ENCODE measurements at regions not wholly inside any gene's neighbourhood (a gene's known extent, or its start where the extent isn't known, plus 50 kb on each side); places are given as distances from the start of the nearest gene placed in this dataset.

DNA sequence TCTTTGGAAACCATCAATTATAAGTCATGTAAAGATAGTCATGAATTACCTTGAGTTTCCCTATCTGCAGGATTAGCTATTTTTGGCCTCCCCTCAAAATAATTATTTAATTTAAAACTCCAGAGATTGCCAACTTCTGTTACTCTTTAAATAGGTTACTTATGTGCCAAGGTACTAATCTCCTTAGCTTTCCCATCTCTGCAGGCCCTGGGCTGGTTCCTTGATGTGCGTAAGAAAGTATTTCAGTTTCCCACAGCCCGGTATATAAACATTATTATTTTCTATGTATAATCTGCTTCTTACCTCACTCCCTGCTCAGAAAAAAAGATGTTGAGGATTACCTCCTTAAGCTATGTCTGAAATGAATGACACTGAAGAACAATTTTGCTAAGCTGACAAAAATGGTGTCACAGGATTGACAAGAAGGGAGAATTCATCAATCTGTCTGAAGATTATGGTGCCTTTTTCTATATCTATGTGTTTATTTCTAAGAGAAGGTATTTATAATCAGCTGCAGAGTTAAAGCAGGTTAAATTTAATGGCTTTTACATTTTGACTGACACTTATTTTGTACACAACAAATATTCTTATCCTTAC lies 1697.2 kb upstream of the PCDH20 start:
- no peak for FAIRE-seq

GRCh38 chr13:63110466-63110865 lies 1694.8 kb upstream of the PCDH20 start:
- no peak for FAIRE-seq

GRCh38 chr13:63107179-63107943 lies 1691.7 kb upstream of the PCDH20 start:
- no peak for FAIRE-seq

- no peak for FAIRE-seq
Observed at GRCh38 chr13:63094717-63095116, 1679.1 kb upstream of the PCDH20 start.

- no peak for FAIRE-seq
Observed at GRCh38 chr13:63093907-63094469, 1678.3 kb upstream of the PCDH20 start.

DNA sequence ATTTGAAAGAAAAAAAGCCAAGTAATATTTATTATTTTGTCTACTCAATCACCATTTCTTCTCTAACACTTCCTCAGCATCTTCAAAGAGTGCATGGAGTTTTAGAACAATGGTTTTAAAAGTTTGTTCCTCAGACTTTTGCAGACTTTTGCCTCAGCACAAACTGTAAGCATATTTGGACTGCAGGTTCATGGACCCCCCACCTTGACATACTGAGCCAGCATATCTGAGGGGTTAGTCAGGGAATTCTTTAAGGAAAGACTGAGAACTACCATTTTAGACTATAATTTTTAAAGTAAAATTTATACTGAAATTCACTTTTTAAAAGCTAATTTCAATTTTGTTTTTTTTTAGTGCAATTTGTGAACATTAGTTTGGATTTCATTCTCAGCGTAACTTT lies 1676.8 kb upstream of the PCDH20 start:
- no peak for FAIRE-seq

GRCh38 chr13:63090524-63090923 lies 1674.9 kb upstream of the PCDH20 start:
- no peak for FAIRE-seq

DNA sequence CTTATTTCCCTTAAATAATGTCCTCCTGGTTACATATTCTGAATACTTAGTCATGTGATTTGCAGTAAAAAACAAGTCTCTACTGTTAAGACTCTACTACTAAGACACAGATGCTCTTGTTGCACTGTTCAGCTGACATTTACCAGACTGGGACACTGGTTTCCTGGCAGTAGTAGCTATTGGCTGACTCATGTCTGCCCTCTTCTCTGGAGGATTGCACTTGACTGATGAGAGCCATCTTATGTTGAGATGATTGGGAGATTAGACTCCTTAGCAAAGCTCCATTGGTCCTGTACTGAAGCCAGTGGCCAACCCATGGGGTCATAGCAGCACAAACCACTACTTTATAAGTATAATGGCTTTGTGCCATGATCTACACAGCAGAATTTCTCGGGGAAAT lies 1672.6 kb upstream of the PCDH20 start:
- no peak for FAIRE-seq

- FAIRE-seq = no peak
Observed at GRCh38 chr13:63086286-63086685, 1670.6 kb upstream of the PCDH20 start.

DNA sequence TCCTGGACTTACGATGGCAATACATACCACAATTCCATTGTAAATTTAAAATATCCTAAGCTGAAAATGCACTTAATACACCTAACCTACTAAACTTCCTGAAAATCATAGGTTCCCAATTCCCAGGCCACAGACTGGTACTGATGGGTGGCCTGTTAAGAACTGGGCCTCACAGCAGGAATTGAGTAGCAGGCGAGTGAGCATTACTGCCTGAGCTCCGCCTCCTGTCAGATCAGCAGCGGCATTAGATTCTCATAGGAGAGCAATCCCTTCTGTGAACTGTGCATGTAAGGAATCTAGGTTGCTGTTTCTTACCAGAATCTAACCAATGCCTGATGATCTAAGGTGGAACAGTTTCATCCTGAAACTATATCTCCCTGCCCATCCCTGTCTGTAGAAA lies 1670.2 kb upstream of the PCDH20 start:
- FAIRE-seq = no peak

GRCh38 chr13:63081400-63082014 lies 1665.9 kb upstream of the PCDH20 start:
- FAIRE-seq = no peak

DNA sequence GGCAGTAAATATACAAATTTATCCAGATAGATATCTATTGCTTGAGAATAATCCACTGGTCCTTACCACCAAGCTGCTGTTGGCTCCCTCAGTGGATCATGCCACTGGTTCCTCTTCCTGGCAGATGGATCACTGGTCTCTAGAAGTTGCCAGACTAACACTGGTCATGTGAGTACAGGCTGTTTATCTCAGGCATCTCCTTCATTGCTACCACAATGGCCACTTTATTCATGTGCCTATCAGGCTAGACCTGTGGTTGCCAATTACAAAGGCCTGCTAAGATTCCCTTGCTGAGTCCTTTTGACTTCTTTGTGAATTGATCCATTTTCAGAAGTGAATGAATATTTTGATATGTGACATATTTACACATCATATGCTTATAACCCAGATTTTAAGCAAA lies 1659.5 kb upstream of the PCDH20 start:
- FAIRE-seq = no peak

DNA sequence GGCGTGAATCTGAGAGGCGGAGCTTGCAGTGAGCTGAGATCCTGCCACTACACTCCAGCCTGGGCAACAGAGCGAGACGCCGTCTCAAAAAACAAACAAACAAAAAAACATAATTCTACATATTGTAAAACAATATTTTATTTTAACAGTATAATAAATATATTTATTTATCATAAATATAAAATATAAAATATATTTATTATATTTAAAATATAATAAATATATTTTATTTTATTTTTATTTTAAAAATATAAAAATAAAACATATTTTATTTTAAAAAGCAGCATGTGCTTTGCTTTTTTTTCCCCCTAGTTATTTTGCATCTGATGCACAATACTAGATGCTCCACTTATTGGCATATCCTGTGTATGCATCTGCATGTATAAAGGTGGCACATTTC lies 1634.6 kb upstream of the PCDH20 start:
- FAIRE-seq = no peak

DNA sequence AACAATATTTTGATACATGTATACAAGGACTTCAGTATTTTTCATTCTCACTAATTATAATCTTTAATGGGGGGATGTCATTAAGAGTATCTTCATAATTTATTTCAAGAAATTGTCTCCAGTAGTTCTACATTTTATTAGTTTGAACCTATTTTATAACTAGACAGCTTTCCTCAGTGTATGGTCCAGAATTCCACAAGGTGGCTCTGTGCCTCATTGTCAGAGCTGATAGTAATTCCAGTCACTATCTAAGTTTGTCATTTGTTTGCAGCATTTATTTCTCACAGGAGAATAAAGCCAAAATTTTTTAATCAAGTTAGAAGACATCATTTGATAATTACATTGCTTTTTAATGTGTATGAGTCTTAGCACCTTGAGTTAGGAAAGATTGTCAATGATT lies 1633.0 kb upstream of the PCDH20 start:
- no peak for FAIRE-seq

DNA sequence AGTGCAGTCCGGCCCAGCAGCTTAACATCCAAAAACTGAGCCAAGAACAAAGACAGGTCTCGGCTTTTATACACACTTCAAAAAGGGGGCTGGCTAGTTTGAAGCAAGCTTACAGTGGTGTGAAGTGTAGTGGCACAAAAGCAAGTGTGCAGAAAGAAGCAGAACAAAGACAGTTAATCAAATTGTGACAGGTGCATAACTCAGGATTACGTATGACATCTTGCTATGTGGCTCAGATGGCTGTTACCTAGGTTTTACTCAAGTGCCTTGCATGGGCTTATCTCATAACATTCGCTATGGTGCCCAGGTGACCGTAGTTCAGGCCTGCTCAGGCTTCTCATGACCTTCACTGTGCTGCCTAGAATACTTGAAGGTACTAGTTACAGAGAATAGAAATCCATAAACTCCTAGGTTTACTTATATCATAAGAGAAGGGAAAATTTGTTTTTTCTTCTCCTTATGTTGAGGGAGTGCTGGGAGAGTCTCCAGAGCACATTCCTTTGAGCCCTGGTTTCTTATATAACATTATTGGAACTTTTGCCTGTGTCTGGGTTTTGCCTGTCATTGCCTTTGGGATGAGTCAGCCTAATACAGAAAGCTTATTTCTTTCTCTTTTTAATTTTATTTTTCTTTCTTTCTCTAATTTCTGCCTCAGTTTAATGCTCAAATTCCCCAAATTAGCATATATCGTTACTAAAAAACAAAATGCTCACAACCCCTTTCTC lies 1629.1 kb upstream of the PCDH20 start:
- FAIRE-seq = no peak

DNA sequence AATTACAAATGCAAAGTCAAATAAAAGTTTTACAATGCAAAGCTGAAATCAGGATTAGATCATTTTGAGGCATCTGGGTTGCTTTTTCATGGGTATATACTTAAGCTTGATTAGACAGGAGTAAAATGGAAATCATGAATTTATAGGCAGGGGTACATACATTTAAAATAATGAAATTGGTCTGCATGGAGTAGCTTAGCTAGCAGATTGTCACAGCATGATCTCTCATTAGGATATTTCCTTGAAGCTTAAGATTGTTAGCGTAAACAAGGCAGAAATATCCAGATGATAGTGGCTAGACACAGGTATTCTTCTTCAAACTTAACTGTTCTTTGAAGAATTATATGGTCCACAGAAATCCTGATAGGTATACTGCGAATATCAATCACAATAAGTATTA lies 1627.0 kb upstream of the PCDH20 start:
- no peak for FAIRE-seq

GRCh38 chr13:63041640-63042414 lies 1626.2 kb upstream of the PCDH20 start:
- FAIRE-seq = peak; percentile 43

DNA sequence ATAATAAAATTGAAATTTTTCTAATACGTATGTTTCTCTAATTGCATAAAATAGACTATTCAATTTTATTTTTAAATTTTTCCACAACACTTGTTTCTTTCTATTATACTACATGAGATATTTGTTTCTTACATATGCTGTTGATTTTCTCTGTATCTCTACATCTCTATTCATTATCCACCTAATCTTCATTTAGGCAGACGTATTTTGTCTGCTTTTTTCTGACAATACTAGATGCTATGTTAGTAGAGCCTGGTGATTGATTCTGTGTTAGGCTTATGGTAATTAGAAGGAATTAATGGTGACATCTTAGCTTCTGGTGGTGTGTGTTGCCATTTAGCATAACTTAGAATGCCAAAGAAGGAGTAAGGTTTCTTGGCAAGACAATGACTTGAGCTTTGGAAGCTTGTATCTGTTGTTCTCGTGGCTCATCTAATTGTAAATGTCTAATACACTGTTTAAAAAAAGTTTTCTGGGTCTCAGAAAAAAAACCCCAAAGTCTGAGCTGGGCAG lies 1610.7 kb upstream of the PCDH20 start:
- FAIRE-seq = no peak

DNA sequence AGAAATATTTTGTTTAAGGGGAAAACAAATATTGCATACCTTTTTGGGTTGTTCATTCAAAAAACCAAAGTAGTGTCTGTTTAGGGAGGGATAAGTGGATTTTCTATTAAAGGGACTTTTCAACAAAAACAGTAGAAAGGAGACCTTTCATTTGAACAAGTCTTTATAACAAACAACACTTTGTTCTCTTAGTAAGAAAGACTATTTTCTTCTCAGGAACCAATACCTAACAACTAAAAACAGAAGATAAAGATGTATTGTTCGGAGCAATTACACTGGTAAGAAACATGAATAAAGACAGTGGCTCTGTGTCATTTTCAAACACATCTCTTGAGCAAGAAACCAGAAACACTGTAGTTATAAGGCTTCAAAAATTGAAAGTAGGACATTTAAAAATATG lies 1610.1 kb upstream of the PCDH20 start:
- no peak for FAIRE-seq

DNA sequence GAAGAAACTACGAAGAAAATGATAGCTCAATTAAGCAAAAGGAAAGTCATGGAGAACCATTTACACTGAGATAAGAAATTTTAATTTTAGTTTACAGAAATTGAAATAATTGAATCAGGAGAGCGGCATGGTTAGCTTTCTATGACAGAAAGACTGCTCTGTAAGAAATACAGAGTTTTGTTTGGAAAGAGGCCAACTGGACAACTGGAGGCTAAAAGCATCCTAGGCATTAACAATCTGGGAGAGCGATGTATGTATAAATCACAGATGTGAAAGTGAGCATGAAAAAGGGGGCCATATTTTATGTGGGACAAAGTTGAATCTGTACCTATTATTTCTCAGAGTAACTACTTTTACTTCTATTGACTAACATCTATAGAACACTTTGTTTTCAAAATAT lies 1608.8 kb upstream of the PCDH20 start:
- FAIRE-seq = no peak

GRCh38 chr13:63011996-63012395 lies 1596.3 kb upstream of the PCDH20 start:
- FAIRE-seq = no peak

GRCh38 chr13:63010072-63010658 lies 1594.5 kb upstream of the PCDH20 start:
- no peak for FAIRE-seq

Measured in colon (tissue), 2 donors.